ENCODE measurements at regions not wholly inside any gene's neighbourhood (a gene's known extent, or its start where the extent isn't known, plus 50 kb on each side); places are given as distances from the start of the nearest gene placed in this dataset.

GRCh38 chrX:113124693-113125092 is 284.1 kb upstream of the AMOT start:
- TF ChIP-seq CTCF (IDR thresholded peaks at IDR 0.05) = no peak
- TF ChIP-seq EP300 (IDR thresholded peaks at IDR 0.05; ENCODE audit: low read depth) = no peak
